ENCODE measurements at regions not wholly inside any gene's neighbourhood (a gene's known extent, or its start where the extent isn't known, plus 50 kb on each side); places are given as distances from the start of the nearest gene placed in this dataset.

GRCh38 chr6:53984163-53984562 lies 127.1 kb upstream of the MLIP start (continued):
- TF ChIP-seq GABPA (IDR thresholded peaks at IDR 0.05; ENCODE audit: low read depth) (no peak), RAD21 (IDR thresholded peaks at IDR 0.05; ENCODE audit: low read length) (no peak), PBX3 (IDR thresholded peaks at IDR 0.05) (peak; percentile 88), EZH2phosphoT487 (IDR thresholded peaks at IDR 0.05; ENCODE audit: borderline replicate concordance, low read depth) (no peak), IRF3 (IDR thresholded peaks at IDR 0.05; ENCODE audit: low read depth, low read length) (no peak), RCOR1 (IDR thresholded peaks at IDR 0.05; ENCODE audit: low read length) (no peak)

GRCh38 chr6:53984581-53984980 lies 126.7 kb upstream of the MLIP start:
- Histone ChIP-seq H3K4me2 (peak overlapping the region; percentile 29), H3K4me1 (ENCODE audit: control insufficient read depth in 1 of 2, insufficient read depth in 2 of 2, low read depth in 1 of 2, low read length in 1 of 2) (peaks cover 6 to 17% of the 10 kb centered on the region in 2 experiments), H3K9me2 (no peaks in the 10 kb centered on the region), H3K27ac (ENCODE audit: low read depth in 2 of 2, low read length in 1 of 2) (peak overlapping the region; percentile 16 to 72; a peak in 3 of 4 replicates), H4K20me1 (ENCODE audit: insufficient read depth) (no peaks in the 10 kb centered on the region), H3K9ac (no peak overlapping the region), H3F3A (replicated peaks; ENCODE audit: insufficient read depth) (peaks cover 8% of the 10 kb centered on the region), H3K27me3 (ENCODE audit: insufficient read depth) (no peaks in the 10 kb centered on the region), H3K36me3 (replicated peaks in 1 of 2; ENCODE audit: control insufficient read depth in 1 of 2, insufficient read depth in 2 of 2, low read length in 1 of 2) (no peaks in the 10 kb centered on the region), H3K9me3 (no peaks in the 10 kb centered on the region), H3K4me3 (ENCODE audit: low read depth in 2 of 2, low read length in 1 of 2) (no peak overlapping the region; a peak in 1 of 4 replicates), H3K79me2 (ENCODE audit: insufficient read depth) (no peaks in the 10 kb centered on the region), H2AFZ (ENCODE audit: low read depth) (no peak overlapping the region)
- TF ChIP-seq ZBTB33 (IDR thresholded peaks at IDR 0.05; ENCODE audit: borderline replicate concordance, low read depth) = no peak
- no peak for TF ChIP-seq RAD21 (IDR thresholded peaks at IDR 0.05; ENCODE audit: low read length)
- ChIA-PET POLR2A (no interaction called here), CTCF (no interaction called here)
- DNase-seq = no peak
- WGBS (ENCODE audit: low lambda C conversion rate) = 2% methylated on average over 3 of the region's 3 CpGs

GRCh38 chr6:53985366-53985765 lies 125.9 kb upstream of the MLIP start:
- peak overlapping the region; percentile 29 for H3K4me2 ChIP-seq
- CTCF ChIA-PET = interaction anchor here (0.8 to 2.5 kb wide), 8 partner anchors 9 to 1084 kb away, joined by 3 to 11 read pairs (median 4); no protein-coding TSS in a partner anchor
- WGBS (ENCODE audit: low lambda C conversion rate) = 0% methylated on average over 1 of the region's 1 CpG
- TF ChIP-seq MAX (IDR thresholded peaks at IDR 0.05; ENCODE audit: low read depth) (no peak), GATA2 (CRISPR knock-in tag; IDR thresholded peaks at IDR 0.05) (no peak), RFX5 (IDR thresholded peaks at IDR 0.05; ENCODE audit: low read length) (no peak), RAD21 (IDR thresholded peaks at IDR 0.05; ENCODE audit: low read length) (no peak), PBX3 (IDR thresholded peaks at IDR 0.05) (no peak), CTCF (IDR thresholded peaks at IDR 0.05) (no peak), GABPA (IDR thresholded peaks at IDR 0.05; ENCODE audit: low read depth) (no peak), FOSL2 (IDR thresholded peaks at IDR 0.05; ENCODE audit: borderline replicate concordance, low read depth) (no peak), TAF1 (IDR thresholded peaks at IDR 0.05; ENCODE audit: borderline replicate concordance, low read depth, low read length) (no peak), ZBTB33 (IDR thresholded peaks at IDR 0.05; ENCODE audit: borderline replicate concordance, low read depth) (no peak), SMC3 (IDR thresholded peaks at IDR 0.05; ENCODE audit: low read depth, low read length) (no peak)

More at GRCh38 chr6:53985366-53985765, 125.9 kb upstream of the MLIP start:
- H3K4me1 ChIP-seq (ENCODE audit: control insufficient read depth in 1 of 2, insufficient read depth in 2 of 2, low read depth in 1 of 2, low read length in 1 of 2) = peaks cover 6 to 17% of the 10 kb centered on the region in 2 experiments
- no peaks in the 10 kb centered on the region for H4K20me1 ChIP-seq (ENCODE audit: insufficient read depth)
- POLR2A ChIA-PET = no interaction called here
- no peaks in the 10 kb centered on the region for H3K27me3 ChIP-seq (ENCODE audit: insufficient read depth)
- no peak overlapping the region for H3K9ac ChIP-seq
- no peaks in the 10 kb centered on the region for H3K36me3 ChIP-seq (replicated peaks in 1 of 2; ENCODE audit: control insufficient read depth in 1 of 2, insufficient read depth in 2 of 2, low read length in 1 of 2)
- no peaks in the 10 kb centered on the region for H3K9me2 ChIP-seq
- H3K4me3 ChIP-seq (ENCODE audit: low read depth in 2 of 2, low read length in 1 of 2) = no peak overlapping the region
- peak overlapping the region; percentile 6; the same call in 1 of the 2 replicates for H2AFZ ChIP-seq (ENCODE audit: low read depth)
- peak overlapping the region; percentile 34 to 72; a peak in 2 of 4 replicates for H3K27ac ChIP-seq (ENCODE audit: low read depth in 2 of 2, low read length in 1 of 2)
- H3K79me2 ChIP-seq (ENCODE audit: insufficient read depth) = no peaks in the 10 kb centered on the region
- H3F3A ChIP-seq (replicated peaks; ENCODE audit: insufficient read depth) = peaks cover 8% of the 10 kb centered on the region
- DNase-seq = no peak
- no peaks in the 10 kb centered on the region for H3K9me3 ChIP-seq
